Uterus (tissue), 2 donors: ENCODE measurements at regions not wholly inside any gene's neighbourhood (a gene's known extent, or its start where the extent isn't known, plus 50 kb on each side); places are given as distances from the start of the nearest gene placed in this dataset.
"Not testable (repeated sequence)": the region's sequence is repeated elsewhere in the genome, so short reads cannot be mapped to it uniquely, and the experiment has no call there.

Experiments
- POLR2A ChIP-seq, 2 donors: fragments of 450-650 bp; IDR thresholded peaks; one replicate each; pipeline ENCODE4 v1.6.1; 2016; ENCODE audit warnings: antibody characterized with exemption in 2 of 2, mild to moderate bottlenecking in 1 of 2, moderate library complexity in 1 of 2
- TF ChIP-seq, protein P1 (sequence below), 4 experiments: fragments of 200-600 bp in 2 of 4; fragments of 450-650 bp in 2 of 4; sonication (generic) in 2 of 4; IDR thresholded peaks; one replicate each; pipeline ENCODE4 v1.5.1; 2016 to 2019; ENCODE audit warnings: antibody characterized with exemption in 4 of 4, mild to moderate bottlenecking in 2 of 4, moderate library complexity in 1 of 4

DNA sequence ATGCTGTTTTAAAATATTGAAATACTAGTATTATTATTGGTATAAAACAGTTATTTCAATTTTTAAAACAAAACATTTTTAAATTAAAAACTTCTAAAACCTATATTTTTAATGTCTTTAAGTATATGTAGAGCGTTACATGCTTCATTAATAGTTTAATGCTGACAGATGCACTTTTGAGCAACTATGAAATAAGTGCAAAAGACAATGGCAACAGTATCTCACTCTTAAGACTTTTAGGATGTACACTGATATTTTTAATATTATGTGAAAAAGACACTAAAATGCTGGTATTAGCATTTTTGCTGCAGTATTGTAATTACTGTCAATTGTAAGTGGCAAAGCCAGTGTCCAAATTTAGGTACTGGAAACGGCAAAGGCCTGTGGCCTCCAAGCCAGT is 93.2 kb upstream of the NAA35 start:
- TF ChIP-seq, protein P1, sequence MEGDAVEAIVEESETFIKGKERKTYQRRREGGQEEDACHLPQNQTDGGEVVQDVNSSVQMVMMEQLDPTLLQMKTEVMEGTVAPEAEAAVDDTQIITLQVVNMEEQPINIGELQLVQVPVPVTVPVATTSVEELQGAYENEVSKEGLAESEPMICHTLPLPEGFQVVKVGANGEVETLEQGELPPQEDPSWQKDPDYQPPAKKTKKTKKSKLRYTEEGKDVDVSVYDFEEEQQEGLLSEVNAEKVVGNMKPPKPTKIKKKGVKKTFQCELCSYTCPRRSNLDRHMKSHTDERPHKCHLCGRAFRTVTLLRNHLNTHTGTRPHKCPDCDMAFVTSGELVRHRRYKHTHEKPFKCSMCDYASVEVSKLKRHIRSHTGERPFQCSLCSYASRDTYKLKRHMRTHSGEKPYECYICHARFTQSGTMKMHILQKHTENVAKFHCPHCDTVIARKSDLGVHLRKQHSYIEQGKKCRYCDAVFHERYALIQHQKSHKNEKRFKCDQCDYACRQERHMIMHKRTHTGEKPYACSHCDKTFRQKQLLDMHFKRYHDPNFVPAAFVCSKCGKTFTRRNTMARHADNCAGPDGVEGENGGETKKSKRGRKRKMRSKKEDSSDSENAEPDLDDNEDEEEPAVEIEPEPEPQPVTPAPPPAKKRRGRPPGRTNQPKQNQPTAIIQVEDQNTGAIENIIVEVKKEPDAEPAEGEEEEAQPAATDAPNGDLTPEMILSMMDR (IDR thresholded peaks at IDR 0.05): not testable (repeated sequence)
- not testable (repeated sequence) for TF ChIP-seq POLR2A (IDR thresholded peaks at IDR 0.05)
